NT2/D1 (cell line): ENCODE measurements at regions not wholly inside any gene's neighbourhood (a gene's known extent, or its start where the extent isn't known, plus 50 kb on each side); places are given as distances from the start of the nearest gene placed in this dataset.

Experiments
- YY1 ChIP-seq: IDR thresholded peaks from 2 replicates; pipeline ENCODE4 v1.6.1; 2011; ENCODE audit not compliant: insufficient read length, insufficient read depth
- ZNF274 ChIP-seq: IDR thresholded peaks from 2 replicates; pipeline ENCODE4 v1.6.1; 2011; ENCODE audit warnings: mild to moderate bottlenecking, low read depth, low read length

DNA sequence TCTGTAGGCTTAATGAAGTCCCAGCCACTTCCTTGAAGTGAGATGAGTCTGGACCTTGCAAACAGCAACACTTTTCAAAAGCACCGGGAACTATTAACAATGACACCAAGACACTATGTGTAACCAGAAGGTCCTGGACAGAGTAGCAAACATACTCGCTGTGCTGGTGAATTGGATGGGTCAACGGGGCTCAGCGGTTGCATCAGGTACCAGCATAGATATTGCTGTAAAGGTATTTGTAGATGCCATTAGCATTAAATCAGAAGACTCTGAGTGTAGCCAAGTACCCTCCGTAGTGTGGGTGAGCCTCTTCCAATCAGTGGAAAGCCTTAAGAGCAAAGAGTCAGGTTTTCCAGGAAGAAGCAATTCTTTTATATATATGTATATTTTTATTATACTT is 140.5 kb downstream of the IRX2 start:
- TF ChIP-seq YY1: no peak
- TF ChIP-seq ZNF274: no peak
